Stomach (tissue), 8 donors: ENCODE measurements at regions not wholly inside any gene's neighbourhood (a gene's known extent, or its start where the extent isn't known, plus 50 kb on each side); places are given as distances from the start of the nearest gene placed in this dataset.

ENCODE experiments used
- DNase-seq, 2 donors: peaks; one replicate each; pipeline versions ENCODE4 v3.0.0 to v3.0.0-alpha.2; 2013 to 2019
- H3K27ac ChIP-seq, 5 donors: fragments of 200-600 bp in 4 of 5; sonication (generic) in 4 of 5; one replicate each; pipeline ENCODE4 v1.5.1; 2013 to 2019; ENCODE audit warnings: mild to moderate bottlenecking in 1 of 5, moderate library complexity in 1 of 5
- H3K27me3 ChIP-seq, 3 donors: fragments of 200-600 bp; sonication (generic); one replicate each; pipeline ENCODE4 v1.5.1; 2017 to 2019; ENCODE audit warnings: mixed run types in 1 of 3
- H3K36me3 ChIP-seq, 4 donors: fragments of 200-600 bp; sonication (generic); 1 replicate in 3 of 4; 2 replicates in 1 of 4; pipeline ENCODE4 v1.5.1; 2016 to 2019
- H3K4me1 ChIP-seq, 4 donors: fragments of 200-600 bp; sonication (generic); one replicate each; pipeline ENCODE4 v1.5.1; 2016 to 2019
- H3K4me3 ChIP-seq, 4 donors: fragments of 200-600 bp; sonication (generic) in 3 of 4; one replicate each; pipeline ENCODE4 v1.5.1; 2016 to 2019; ENCODE audit warnings: mild to moderate bottlenecking in 1 of 4
- H3K9me3 ChIP-seq, 4 donors: fragments of 200-600 bp; sonication (generic); one replicate each; pipeline ENCODE4 v1.5.1; 2016 to 2019
- EP300 ChIP-seq: sonication (generic); formaldehyde crosslinking; IDR thresholded peaks from one replicate; pipeline ENCODE4 v1.6.1; 2017; ENCODE audit warnings: antibody characterized with exemption
- POLR2A ChIP-seq, 4 donors: fragments of 450-650 bp; IDR thresholded peaks; one replicate each; pipeline ENCODE4 v1.6.1; 2016; ENCODE audit warnings: antibody characterized with exemption in 4 of 4, control low read depth in 2 of 4, mild to moderate bottlenecking in 1 of 4, moderate library complexity in 1 of 4
- POLR2AphosphoS5 ChIP-seq, 3 donors: sonication (generic); formaldehyde crosslinking; IDR thresholded peaks; one replicate each; pipeline ENCODE4 v1.6.1; 2016; ENCODE audit warnings: antibody characterized with exemption in 3 of 3
- WGBS, 5 donors: extraction: QIAGEN DNeasy Blood & Tissue Kit in 3 of 5; methylation state at CpG; one replicate each; pipeline versions ENCODE4 v1.1.5 to v1.1.7; 2013 to 2018; 5-methylcytosine and 5-hydroxymethylcytosine counted together
- intact Hi-C: fragments of 100-400 bp; cut with DNase I; formaldehyde crosslinking; loops from one replicate; pipeline ENCODE4 v1.15.1; 2023; ENCODE audit warnings: low total_unique reads
- TF ChIP-seq, protein P1 (sequence below), 7 experiments: fragments of 450-650 bp in 4 of 7; fragments of 200-600 bp in 3 of 7; sonication (generic) in 3 of 7; IDR thresholded peaks; one replicate each; pipeline ENCODE4 v1.5.1; 2016 to 2019; ENCODE audit warnings: antibody characterized with exemption in 7 of 7, control low read depth in 2 of 7, mild to moderate bottlenecking in 1 of 7
- donor health status: healthy with polysubstance abuse.
- donor health status: Bipolar disorder and iron deficiency.
- donor health status: healthy.

DNA sequence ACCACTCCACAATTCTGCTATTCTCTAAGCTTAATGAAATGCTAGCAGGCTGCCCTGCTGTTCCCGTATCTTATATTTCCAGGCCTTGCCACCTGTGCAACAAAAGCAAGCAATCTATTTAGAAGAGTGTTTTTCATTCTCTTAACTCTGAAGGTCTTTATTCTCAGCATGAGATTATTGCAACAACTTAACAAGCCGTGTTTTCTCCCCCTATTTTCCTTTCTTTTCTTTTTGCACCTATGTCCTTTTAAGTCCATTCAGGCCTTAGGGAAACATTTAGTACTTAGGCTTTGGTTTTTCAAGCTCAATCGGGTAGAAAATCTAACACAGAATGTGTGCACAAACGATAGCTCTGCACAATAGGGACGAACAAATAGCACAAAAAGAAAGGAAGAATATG is 89.6 kb upstream of the DMRTA1 start:
- intact Hi-C loops = no loop called here
- Histone ChIP-seq H3K27me3 (no peaks in the 10 kb centered on the region), H3K36me3 (no peaks in the 10 kb centered on the region), H3K4me1 (no peaks in the 10 kb centered on the region), H3K27ac (no peak overlapping the region), H3K4me3 (no peak overlapping the region), H3K9me3 (no peaks in the 10 kb centered on the region)
- TF ChIP-seq POLR2A (IDR thresholded peaks at IDR 0.05) = no peak
- no peak for TF ChIP-seq POLR2AphosphoS5 (IDR thresholded peaks at IDR 0.05)
- TF ChIP-seq, protein P1, sequence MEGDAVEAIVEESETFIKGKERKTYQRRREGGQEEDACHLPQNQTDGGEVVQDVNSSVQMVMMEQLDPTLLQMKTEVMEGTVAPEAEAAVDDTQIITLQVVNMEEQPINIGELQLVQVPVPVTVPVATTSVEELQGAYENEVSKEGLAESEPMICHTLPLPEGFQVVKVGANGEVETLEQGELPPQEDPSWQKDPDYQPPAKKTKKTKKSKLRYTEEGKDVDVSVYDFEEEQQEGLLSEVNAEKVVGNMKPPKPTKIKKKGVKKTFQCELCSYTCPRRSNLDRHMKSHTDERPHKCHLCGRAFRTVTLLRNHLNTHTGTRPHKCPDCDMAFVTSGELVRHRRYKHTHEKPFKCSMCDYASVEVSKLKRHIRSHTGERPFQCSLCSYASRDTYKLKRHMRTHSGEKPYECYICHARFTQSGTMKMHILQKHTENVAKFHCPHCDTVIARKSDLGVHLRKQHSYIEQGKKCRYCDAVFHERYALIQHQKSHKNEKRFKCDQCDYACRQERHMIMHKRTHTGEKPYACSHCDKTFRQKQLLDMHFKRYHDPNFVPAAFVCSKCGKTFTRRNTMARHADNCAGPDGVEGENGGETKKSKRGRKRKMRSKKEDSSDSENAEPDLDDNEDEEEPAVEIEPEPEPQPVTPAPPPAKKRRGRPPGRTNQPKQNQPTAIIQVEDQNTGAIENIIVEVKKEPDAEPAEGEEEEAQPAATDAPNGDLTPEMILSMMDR (IDR thresholded peaks at IDR 0.05) = no peak
- TF ChIP-seq EP300 = no peak
- DNase-seq = no peak
- 43 to 56% (median 47%) methylated on average over 5 of the region's 5 CpGs for WGBS, 5 donors

DNA sequence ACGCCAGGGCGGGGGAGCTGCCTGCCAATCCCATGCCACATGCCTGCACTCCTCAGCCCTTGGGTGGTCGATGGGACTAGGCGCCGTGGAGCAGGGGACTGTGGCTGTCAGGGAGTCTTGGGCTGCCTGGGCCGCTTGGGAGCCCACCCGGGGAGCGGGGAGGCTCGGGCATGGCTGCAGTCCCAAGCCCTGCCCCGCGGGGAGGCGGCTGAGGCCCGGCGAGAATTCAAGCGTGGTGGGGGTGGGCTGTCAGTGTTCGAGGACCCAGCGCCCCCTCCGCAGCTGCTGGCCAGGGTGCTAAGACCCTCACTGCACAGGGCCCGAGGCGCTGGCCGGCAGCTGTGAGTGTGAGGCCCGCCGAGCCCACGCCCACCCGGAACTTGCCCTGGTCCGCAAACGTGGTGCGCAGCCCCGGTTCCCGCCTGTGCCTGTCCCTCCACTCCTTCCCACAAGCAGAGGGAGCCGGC is 83.2 kb upstream of the DMRTA1 start:
- no peak overlapping the region for H3K27ac ChIP-seq
- no peak for DNase-seq
- no peaks in the 10 kb centered on the region for H3K4me1 ChIP-seq
- no peaks in the 10 kb centered on the region for H3K36me3 ChIP-seq
- no peaks in the 10 kb centered on the region for H3K27me3 ChIP-seq
- intact Hi-C loops = no loop called here
- H3K9me3 ChIP-seq = peaks cover 0 to 15% (median 0%) of the 10 kb centered on the region in 4 donors
- WGBS, 5 donors = 90 to 95% (median 91%) methylated on average over 15 to 31 of the region's 31 CpGs
- H3K4me3 ChIP-seq = no peak overlapping the region
- TF ChIP-seq, protein P1 (IDR thresholded peaks at IDR 0.05) = no peak
- TF ChIP-seq EP300 (no peak), POLR2A (IDR thresholded peaks at IDR 0.05) (no peak), POLR2AphosphoS5 (IDR thresholded peaks at IDR 0.05) (no peak)

DNA sequence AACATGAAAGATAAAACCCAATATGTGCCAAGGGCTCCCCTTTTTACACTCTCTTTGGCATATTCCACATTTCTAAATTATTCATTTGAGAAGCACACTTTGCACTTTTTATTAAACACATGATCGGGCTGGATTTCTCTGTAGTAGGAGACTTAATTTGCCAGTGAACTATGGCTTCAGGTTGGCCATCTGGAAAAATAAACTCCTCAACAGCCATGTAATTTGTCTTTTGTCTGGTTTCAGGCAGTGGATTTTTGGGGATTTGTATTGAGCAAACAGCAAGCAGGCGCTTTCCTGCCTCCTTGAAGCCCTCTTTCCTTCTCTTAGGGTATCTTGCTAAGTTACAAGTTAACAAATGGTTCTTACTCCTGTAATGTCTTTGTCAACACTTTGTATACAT is 73.0 kb upstream of the DMRTA1 start:
- H3K4me3 ChIP-seq = no peak overlapping the region
- intact Hi-C loops = no loop called here
- H3K36me3 ChIP-seq = no peaks in the 10 kb centered on the region
- DNase-seq = no peak
- WGBS, 5 donors = 50 to 69% (median 56%) methylated on average over 2 of the region's 2 CpGs
- H3K27me3 ChIP-seq = no peaks in the 10 kb centered on the region
- H3K4me1 ChIP-seq = peaks cover 0 to 7% (median 3%) of the 10 kb centered on the region in 4 donors
- TF ChIP-seq POLR2AphosphoS5 (IDR thresholded peaks at IDR 0.05) (no peak), POLR2A (IDR thresholded peaks at IDR 0.05) (no peak)
- no peaks in the 10 kb centered on the region for H3K9me3 ChIP-seq
- no peak overlapping the region for H3K27ac ChIP-seq

DNA sequence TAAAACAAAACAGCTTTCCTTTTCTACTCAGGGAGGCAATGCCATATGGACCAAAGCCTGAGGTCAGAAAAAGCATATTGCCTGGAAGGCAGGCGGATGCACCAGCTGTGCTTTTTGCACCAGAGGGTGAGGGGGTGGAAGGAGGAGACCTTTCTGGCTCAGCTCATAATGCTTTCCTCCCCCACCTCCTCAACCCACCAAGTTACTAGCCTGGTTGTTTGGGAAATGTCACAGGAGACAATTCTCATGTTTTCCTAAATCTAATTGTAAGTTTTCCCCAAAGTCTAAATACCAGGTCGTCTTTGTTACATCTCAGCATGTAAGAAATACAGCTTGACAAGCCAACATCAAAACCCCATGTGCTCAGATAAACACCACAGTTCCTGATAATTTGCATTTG is 72.6 kb upstream of the DMRTA1 start:
- no peak overlapping the region for H3K4me3 ChIP-seq
- no peaks in the 10 kb centered on the region for H3K9me3 ChIP-seq
- H3K36me3 ChIP-seq = no peaks in the 10 kb centered on the region
- 30 to 46% (median 45%) methylated on average over 2 of the region's 2 CpGs for WGBS, 5 donors
- H3K27ac ChIP-seq = no peak overlapping the region
- H3K4me1 ChIP-seq = peaks cover 0 to 7% (median 3%) of the 10 kb centered on the region in 4 donors
- TF ChIP-seq, protein P1 (IDR thresholded peaks at IDR 0.05) = no peak
- intact Hi-C loops = no loop called here
- no peak for DNase-seq
- no peaks in the 10 kb centered on the region for H3K27me3 ChIP-seq

DNA sequence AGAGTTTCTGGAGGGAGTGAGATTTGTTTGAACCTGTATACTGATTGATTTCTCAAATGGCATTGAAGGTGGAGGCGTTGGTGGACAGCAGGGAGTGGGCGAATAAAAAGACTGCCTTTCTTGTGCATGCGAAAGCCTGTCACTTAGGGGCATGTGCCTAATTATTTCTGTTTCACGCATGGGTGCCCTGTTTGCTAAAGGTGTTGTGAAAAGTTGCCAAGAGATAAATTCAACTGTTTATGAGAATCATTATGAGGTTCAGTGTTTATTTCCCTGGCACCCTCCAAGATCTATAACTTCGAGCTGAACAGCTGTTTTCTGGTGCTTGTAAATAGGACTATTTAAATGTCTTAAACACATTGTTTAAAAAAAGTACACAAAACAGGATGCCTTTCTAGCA is 67.4 kb upstream of the DMRTA1 start:
- H3K9me3 ChIP-seq = no peaks in the 10 kb centered on the region
- H3K36me3 ChIP-seq = no peaks in the 10 kb centered on the region
- intact Hi-C loops = no loop called here
- WGBS, 5 donors = 19 to 48% (median 23%) methylated on average over 5 of the region's 5 CpGs
- TF ChIP-seq POLR2AphosphoS5 (IDR thresholded peaks at IDR 0.05) (no peak), POLR2A (IDR thresholded peaks at IDR 0.05) (no peak), EP300 (no peak)
- TF ChIP-seq, protein P1 (IDR thresholded peaks at IDR 0.05) = no peak
- no peak overlapping the region for H3K4me3 ChIP-seq
- peaks cover 0 to 5% (median 0%) of the 10 kb centered on the region in 4 donors for H3K4me1 ChIP-seq
- no peak for DNase-seq
- no peaks in the 10 kb centered on the region for H3K27me3 ChIP-seq
- no peak overlapping the region for H3K27ac ChIP-seq
